ENCODE measurements at regions not wholly inside any gene's neighbourhood (a gene's known extent, or its start where the extent isn't known, plus 50 kb on each side); places are given as distances from the start of the nearest gene placed in this dataset.

DNA sequence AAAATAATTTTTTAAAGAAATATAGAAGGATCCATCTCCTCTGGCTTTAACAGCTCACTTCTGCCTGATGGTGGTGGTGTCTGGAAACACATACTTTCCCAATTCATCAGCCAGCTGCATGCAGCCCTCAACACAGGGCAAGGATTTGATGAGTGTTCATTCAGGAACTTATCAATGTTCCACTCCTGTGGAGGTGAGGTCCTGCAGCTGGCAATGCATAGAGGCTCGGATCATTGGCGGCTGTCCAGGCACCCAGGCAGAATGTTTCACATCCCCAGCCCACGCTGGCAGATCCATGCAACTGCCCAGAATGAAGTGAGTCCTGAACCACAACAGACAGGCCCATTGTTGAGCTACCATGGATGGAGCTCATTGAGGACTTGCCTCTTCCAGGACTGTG lies 55.2 kb upstream of the KCNMA1 start:
- TF ChIP-seq EP300 (IDR thresholded peaks at IDR 0.05) (no peak), POLR2AphosphoS5 (IDR thresholded peaks at IDR 0.05) (no peak), POLR2A (IDR thresholded peaks at IDR 0.05) (no peak)
- TF ChIP-seq, protein P1, sequence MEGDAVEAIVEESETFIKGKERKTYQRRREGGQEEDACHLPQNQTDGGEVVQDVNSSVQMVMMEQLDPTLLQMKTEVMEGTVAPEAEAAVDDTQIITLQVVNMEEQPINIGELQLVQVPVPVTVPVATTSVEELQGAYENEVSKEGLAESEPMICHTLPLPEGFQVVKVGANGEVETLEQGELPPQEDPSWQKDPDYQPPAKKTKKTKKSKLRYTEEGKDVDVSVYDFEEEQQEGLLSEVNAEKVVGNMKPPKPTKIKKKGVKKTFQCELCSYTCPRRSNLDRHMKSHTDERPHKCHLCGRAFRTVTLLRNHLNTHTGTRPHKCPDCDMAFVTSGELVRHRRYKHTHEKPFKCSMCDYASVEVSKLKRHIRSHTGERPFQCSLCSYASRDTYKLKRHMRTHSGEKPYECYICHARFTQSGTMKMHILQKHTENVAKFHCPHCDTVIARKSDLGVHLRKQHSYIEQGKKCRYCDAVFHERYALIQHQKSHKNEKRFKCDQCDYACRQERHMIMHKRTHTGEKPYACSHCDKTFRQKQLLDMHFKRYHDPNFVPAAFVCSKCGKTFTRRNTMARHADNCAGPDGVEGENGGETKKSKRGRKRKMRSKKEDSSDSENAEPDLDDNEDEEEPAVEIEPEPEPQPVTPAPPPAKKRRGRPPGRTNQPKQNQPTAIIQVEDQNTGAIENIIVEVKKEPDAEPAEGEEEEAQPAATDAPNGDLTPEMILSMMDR (IDR thresholded peaks at IDR 0.05), result no peak
- Histone ChIP-seq H3K27me3 (no peaks in the 10 kb centered on the region), H3K4me3 (no peak overlapping the region), H3K4me1 (no peaks in the 10 kb centered on the region), H3K27ac (no peak overlapping the region), H3K36me3 (no peaks in the 10 kb centered on the region), H3K9me3 (no peaks in the 10 kb centered on the region)
- no peak for ATAC-seq (ENCODE audit: low FRiP score in 2 of 2)
- 80% methylated on average over 3 of the region's 3 CpGs; no CpG with 5 or more reads in 1 of the 2 donors for WGBS, 2 donors
- DNase-seq, result no peak

DNA sequence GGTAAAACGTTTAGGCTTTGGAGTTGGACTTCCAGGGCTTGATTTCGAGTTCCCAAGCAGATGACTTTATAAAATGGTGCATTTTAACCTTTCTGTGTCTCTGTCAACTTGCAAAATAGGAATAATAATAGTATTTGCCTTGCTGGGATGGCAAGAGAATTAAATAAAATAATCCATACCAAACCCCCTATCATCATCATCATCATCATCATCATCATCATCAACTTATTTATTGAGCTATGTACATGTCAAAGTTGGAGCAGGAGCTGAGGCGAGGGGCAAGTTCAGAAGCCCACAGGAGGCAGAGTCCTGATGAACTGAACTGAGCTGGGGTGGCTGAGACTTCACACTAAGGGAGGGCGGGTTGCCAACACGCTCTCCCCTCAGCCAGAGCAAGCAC lies 51.7 kb upstream of the KCNMA1 start:
- TF ChIP-seq, protein P1 (IDR thresholded peaks at IDR 0.05), result no peak
- no peak for TF ChIP-seq EP300 (IDR thresholded peaks at IDR 0.05)
- no peak for TF ChIP-seq POLR2A (IDR thresholded peaks at IDR 0.05)
- no peak for TF ChIP-seq POLR2AphosphoS5 (IDR thresholded peaks at IDR 0.05)
- DNase-seq (no peak), ATAC-seq (ENCODE audit: low FRiP score in 2 of 2) (no peak)
- Histone ChIP-seq H3K27me3 (no peaks in the 10 kb centered on the region), H3K36me3 (no peaks in the 10 kb centered on the region), H3K4me3 (no peak overlapping the region), H3K27ac (no peak overlapping the region), H3K9me3 (no peaks in the 10 kb centered on the region), H3K4me1 (no peaks in the 10 kb centered on the region)
- 64 to 67% methylated on average over 5 of the region's 5 CpGs for WGBS, 2 donors

DNA sequence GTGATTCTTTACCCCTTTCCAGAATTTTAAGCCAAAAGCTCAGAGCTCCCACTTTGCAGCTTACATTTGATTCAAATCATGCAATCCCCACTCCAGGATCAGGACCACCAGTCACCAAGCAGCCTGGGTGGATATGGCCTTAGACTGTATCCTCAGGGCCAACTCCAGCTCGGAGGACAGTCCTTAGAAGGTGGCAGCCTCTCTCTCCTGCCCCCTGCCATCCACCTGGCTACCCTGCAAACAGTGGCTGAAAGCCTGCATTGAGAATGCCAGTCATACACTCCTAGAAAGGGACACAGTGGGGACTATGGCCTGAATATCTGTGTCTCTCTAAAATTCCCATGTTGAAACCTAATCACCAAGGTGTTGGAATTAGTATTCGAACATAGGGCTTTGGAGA lies 50.0 kb upstream of the KCNMA1 start:
- H3K27me3 ChIP-seq, result no peaks in the 10 kb centered on the region
- no peak overlapping the region for H3K4me3 ChIP-seq
- DNase-seq, result no peak
- WGBS, 2 donors, result 68 to 90% methylated on average over 2 of the region's 2 CpGs
- peak in 1 of 2 donors; percentile 32 for ATAC-seq (ENCODE audit: low FRiP score in 2 of 2)
- H3K9me3 ChIP-seq, result no peaks in the 10 kb centered on the region
- TF ChIP-seq POLR2A (IDR thresholded peaks at IDR 0.05) (no peak), POLR2AphosphoS5 (IDR thresholded peaks at IDR 0.05) (no peak), EP300 (IDR thresholded peaks at IDR 0.05) (no peak)
- TF ChIP-seq, protein P1 (IDR thresholded peaks at IDR 0.05), result no peak
- H3K4me1 ChIP-seq, result no peaks in the 10 kb centered on the region
- no peaks in the 10 kb centered on the region for H3K36me3 ChIP-seq
- H3K27ac ChIP-seq, result no peak overlapping the region

All from upper lobe of left lung (tissue), 6 donors.